ENCODE measurements at regions not wholly inside any gene's neighbourhood (a gene's known extent, or its start where the extent isn't known, plus 50 kb on each side); places are given as distances from the start of the nearest gene placed in this dataset.

DNA sequence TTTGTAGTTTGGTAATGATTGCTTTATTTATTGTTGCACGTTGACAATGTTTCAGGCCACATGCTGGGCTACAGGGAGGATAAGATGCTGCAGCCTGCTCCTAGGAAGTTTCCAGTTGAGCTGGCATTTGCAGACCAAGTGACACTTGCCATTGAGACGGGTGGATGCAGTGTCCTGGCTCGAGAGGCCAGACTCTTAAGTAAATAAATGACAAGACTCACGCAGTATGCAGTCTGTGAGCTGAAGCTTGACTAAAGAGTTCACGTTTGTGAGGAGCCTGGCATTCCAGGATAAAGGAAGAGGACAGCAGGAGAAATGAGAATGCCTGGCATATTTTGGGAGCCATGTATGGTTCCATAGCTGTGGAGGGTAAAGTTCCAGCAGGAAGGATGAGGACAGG lies 105.8 kb downstream of the BAMBI start:
- TF ChIP-seq, protein P1, sequence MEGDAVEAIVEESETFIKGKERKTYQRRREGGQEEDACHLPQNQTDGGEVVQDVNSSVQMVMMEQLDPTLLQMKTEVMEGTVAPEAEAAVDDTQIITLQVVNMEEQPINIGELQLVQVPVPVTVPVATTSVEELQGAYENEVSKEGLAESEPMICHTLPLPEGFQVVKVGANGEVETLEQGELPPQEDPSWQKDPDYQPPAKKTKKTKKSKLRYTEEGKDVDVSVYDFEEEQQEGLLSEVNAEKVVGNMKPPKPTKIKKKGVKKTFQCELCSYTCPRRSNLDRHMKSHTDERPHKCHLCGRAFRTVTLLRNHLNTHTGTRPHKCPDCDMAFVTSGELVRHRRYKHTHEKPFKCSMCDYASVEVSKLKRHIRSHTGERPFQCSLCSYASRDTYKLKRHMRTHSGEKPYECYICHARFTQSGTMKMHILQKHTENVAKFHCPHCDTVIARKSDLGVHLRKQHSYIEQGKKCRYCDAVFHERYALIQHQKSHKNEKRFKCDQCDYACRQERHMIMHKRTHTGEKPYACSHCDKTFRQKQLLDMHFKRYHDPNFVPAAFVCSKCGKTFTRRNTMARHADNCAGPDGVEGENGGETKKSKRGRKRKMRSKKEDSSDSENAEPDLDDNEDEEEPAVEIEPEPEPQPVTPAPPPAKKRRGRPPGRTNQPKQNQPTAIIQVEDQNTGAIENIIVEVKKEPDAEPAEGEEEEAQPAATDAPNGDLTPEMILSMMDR (optimal IDR thresholded peaks at IDR 0.05 in 1 of 3, IDR thresholded peaks at IDR 0.05 in 1 of 3, conservative IDR thresholded peaks at IDR 0.05 in 1 of 3; ENCODE audit: extremely low read depth in 1 of 3, insufficient read depth in 2 of 3, low read length in 3 of 3) = no peak
- no peak for TF ChIP-seq EZH2 (IDR thresholded peaks at IDR 0.05; ENCODE audit: low read length)
